GM13976 (cell line): ENCODE measurements at regions not wholly inside any gene's neighbourhood (a gene's known extent, or its start where the extent isn't known, plus 50 kb on each side); places are given as distances from the start of the nearest gene placed in this dataset.

Experiments
- DNase-seq: peaks from one replicate; pipeline ENCODE4 v3.0.0; 2012; ENCODE audit warnings: low spot score
- CTCF ChIP-seq: IDR thresholded peaks from 2 replicates; pipeline ENCODE4 v1.5.1; 2012; ENCODE audit warnings: borderline replicate concordance, mild to moderate bottlenecking; ENCODE audit not compliant: insufficient read depth; ENCODE audit errors: extremely low read depth, missing control alignments, control extremely low read depth
- in situ Hi-C: fragments of 300-500 bp; cut with MboI; formaldehyde crosslinking; loops from one replicate; pipeline ENCODE4 v1.12.0; 2022; ENCODE audit warnings: low sequenced_read_pairs, mixed read lengths, inconsistent platforms; ENCODE audit not compliant: unreplicated experiment

- TF ChIP-seq CTCF = no peak
- in situ Hi-C loops = no loop called here
- DNase-seq = no peak
These were observed 346.6 kb downstream of the TSHZ3 start for GRCh38 chr19:31002518-31003244.

DNA sequence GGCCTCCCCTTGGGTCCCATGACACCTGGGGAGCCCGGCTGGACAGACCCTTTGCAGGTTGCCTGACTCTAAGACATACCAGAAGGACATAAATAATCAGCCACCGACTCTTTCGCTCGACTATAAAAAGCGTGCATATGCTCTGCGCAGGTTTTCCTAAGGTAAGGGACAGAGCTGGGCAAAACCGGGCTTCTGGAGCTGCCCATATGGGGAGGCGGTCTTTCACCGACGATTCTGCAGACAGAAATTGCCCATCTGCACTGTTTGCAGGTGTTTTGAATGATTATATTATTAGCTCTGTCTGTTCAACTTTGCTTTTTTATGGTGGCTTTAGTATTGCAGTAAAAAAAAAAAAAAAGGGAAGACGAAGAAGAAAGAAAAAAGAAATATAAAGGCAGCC is 347.2 kb downstream of the TSHZ3 start:
- in situ Hi-C loops = no loop called here
- no peak for DNase-seq
- no peak for TF ChIP-seq CTCF

DNA sequence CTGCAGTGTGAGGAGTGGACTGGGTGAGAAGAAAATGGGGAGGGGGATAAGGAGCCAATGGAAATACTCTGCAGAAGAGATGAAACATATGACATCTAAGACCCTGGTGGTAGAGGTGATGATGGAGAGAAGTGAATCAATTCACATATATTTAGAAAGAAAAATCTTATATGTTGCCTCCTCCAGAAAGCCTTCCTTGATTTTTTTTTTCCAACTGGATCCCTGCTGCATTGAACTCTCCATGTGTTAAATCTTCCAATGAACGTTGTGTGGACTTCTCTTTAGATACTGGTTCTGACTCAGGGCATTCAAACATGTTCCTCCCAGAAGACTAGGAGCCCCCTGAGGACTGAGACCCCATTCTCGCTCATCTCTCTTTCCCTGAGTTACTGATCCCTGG is 348.3 kb downstream of the TSHZ3 start:
- TF ChIP-seq CTCF = no peak
- no peak for DNase-seq
- in situ Hi-C loops = no loop called here

GRCh38 chr19:30999726-31000125 is 349.5 kb downstream of the TSHZ3 start:
- no peak for TF ChIP-seq CTCF
- in situ Hi-C loops = no loop called here
- no peak for DNase-seq

DNA sequence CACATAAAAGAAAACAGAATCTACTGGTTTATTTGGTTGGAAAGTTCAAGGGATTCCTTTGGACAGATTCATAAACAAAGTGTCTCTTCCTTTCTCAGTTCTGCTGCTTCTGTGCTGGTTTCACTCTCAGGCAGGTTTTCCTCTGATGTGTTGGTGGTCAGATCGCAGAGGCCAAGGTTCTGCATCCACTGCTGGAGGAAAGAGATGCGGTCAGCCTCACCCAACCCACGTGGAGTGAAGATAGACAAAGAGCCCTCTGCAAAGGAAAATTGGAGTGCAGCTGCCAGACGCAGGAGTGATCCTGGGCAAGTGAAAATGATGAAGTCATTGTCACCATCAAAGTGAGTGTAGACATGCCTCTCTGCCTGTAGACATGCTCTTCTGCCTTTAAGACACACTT is 352.0 kb downstream of the TSHZ3 start:
- no peak for DNase-seq
- TF ChIP-seq CTCF = no peak
- in situ Hi-C loops = no loop called here

DNA sequence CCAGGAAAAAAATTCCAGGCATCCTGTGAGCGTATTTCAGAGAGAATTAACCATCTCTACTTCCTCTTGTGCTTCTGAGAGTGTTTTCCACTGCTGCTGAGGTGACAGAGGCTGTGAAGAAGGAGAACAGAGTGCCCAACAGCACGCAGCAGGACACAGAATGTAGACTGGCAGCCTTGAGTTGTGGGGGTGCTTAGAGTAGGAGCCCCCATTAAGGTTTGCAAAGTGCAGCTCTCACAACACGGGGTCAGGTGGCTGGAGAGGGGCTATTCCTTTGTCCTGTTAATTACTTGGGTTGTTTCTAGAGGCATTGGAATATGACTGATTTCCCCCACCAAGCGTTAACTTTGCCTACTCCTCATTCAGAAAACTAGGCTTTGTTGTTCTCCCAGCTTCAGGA is 370.6 kb downstream of the TSHZ3 start:
- TF ChIP-seq CTCF = no peak
- in situ Hi-C loops = no loop called here
- no peak for DNase-seq
